Endodermal cell (in vitro differentiated cells): ENCODE measurements at regions not wholly inside any gene's neighbourhood (a gene's known extent, or its start where the extent isn't known, plus 50 kb on each side); places are given as distances from the start of the nearest gene placed in this dataset.

ENCODE experiments used
- DNase-seq: peaks from one replicate; pipeline ENCODE4 v3.0.0-alpha.2; 2017
- H3K27ac ChIP-seq: 2 replicates; pipeline ENCODE4 v1.5.1; 2013; ENCODE audit warnings: mild to moderate bottlenecking, low read depth, low read length, moderate library complexity
- H3K27me3 ChIP-seq: 2 replicates; pipeline ENCODE4 v1.6.1; 2013; ENCODE audit warnings: mild to moderate bottlenecking, low read length, moderate library complexity; ENCODE audit not compliant: insufficient read depth, control insufficient read depth, poor library complexity, severe bottlenecking
- H3K36me3 ChIP-seq: 2 replicates; pipeline ENCODE4 v1.7.0; 2013; ENCODE audit warnings: mild to moderate bottlenecking, low read length, moderate library complexity; ENCODE audit not compliant: control insufficient read depth, insufficient read depth
- H3K4me1 ChIP-seq: one replicate; pipeline ENCODE4 v1.7.0; 2013; ENCODE audit warnings: low read length; ENCODE audit not compliant: control insufficient read depth, insufficient read depth
- H3K4me3 ChIP-seq: 2 replicates; pipeline ENCODE4 v1.5.1; 2013; ENCODE audit warnings: mild to moderate bottlenecking, low read length, moderate library complexity
- H3K9ac ChIP-seq: 2 replicates; pipeline ENCODE4 v1.6.1; 2013; ENCODE audit warnings: mild to moderate bottlenecking, low read length, moderate library complexity; ENCODE audit not compliant: poor library complexity, severe bottlenecking; ENCODE audit errors: extremely low read depth
- H3K9me3 ChIP-seq: 2 replicates; pipeline ENCODE4 v1.6.1; 2013; ENCODE audit warnings: mild to moderate bottlenecking, low read length, moderate library complexity; ENCODE audit not compliant: control insufficient read depth
- H3K27ac Mint-ChIP-seq: 2 replicates; pipeline ENCODE4 v1.8.0; 2020; ENCODE audit warnings: mixed read lengths
- H3K27me3 Mint-ChIP-seq: 2 replicates; pipeline ENCODE4 v1.8.0; 2021; ENCODE audit warnings: mild to moderate bottlenecking, mixed read lengths; ENCODE audit not compliant: insufficient read depth
- H3K36me3 Mint-ChIP-seq: 2 replicates; pipeline ENCODE4 v1.8.0; 2020; ENCODE audit warnings: low read depth, mixed read lengths
- H3K4me1 Mint-ChIP-seq: 2 replicates; pipeline ENCODE4 v1.8.0; 2020; ENCODE audit warnings: mixed read lengths
- H3K4me3 Mint-ChIP-seq: 2 replicates; pipeline ENCODE4 v1.8.0; 2020; ENCODE audit warnings: mild to moderate bottlenecking, moderate library complexity, mixed read lengths
- H3K9me3 Mint-ChIP-seq: 2 replicates; pipeline ENCODE4 v1.8.0; 2020; ENCODE audit warnings: mild to moderate bottlenecking, mixed read lengths
- WGBS, 2 experiments: methylation state at CpG; one replicate each; pipeline versions ENCODE4 v1.1.5 to v1.1.7; 2013; ENCODE audit warnings: missing lambda C conversion rate in 2 of 2, mixed read lengths in 1 of 2; ENCODE audit not compliant: insufficient coverage in 1 of 2, insufficient read length in 1 of 2; 5-methylcytosine and 5-hydroxymethylcytosine counted together
- TF ChIP-seq, protein P1 (sequence below): fragments of 200-600 bp; sonication (generic); conservative IDR thresholded peaks from 2 replicates; pipeline ENCODE4 v1.5.0; 2021; ENCODE audit warnings: antibody characterized with exemption, mild to moderate bottlenecking

DNA sequence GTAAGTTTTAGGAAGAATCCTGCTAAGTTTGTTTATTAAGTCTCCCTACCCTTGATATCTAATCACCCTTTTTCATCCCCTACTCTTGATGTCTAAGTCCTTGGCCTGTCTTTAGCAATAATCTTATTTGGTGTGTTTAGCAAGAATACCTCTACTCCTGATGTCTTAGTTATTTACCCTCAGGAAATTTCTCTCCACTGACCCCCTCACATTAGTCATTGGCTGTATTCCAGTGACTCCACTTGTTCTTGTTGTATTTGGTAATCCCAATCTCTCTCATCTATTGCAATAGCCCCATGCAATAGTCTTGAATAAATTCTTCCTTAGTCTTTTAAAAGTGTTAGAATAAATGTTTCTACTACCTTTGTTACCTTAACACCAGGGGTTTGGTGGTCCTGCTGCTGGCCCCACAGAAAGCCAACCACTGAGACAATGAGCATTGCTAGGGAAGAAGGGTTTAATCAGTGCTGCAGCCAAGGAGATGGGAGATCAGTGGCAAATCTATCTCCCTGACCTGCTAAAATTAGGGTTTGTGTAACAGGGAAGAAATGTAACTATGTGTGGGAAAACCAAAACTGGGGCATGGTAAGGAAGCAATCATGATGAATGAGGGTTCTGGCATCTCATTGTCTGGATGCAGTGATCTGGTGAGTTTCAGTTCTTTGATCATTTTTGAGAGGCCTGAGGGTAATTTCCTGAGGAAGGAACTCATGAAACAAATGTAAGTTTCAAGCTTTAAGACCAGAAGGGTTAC is 236.4 kb upstream of the DAB2 start:
- Mint-ChIP-seq H3K4me3 (no peak overlapping the region), H3K27me3 (peaks cover 2% of the 10 kb centered on the region), H3K27ac (no peak overlapping the region), H3K36me3 (no peaks in the 10 kb centered on the region), H3K4me1 (peaks cover 16% of the 10 kb centered on the region), H3K9me3 (peaks cover 7% of the 10 kb centered on the region)
- H3K9me3 ChIP-seq, result peaks cover 12% of the 10 kb centered on the region
- H3K36me3 ChIP-seq, result no peaks in the 10 kb centered on the region
- H3K27me3 ChIP-seq, result no peaks in the 10 kb centered on the region
- TF ChIP-seq, protein P1, sequence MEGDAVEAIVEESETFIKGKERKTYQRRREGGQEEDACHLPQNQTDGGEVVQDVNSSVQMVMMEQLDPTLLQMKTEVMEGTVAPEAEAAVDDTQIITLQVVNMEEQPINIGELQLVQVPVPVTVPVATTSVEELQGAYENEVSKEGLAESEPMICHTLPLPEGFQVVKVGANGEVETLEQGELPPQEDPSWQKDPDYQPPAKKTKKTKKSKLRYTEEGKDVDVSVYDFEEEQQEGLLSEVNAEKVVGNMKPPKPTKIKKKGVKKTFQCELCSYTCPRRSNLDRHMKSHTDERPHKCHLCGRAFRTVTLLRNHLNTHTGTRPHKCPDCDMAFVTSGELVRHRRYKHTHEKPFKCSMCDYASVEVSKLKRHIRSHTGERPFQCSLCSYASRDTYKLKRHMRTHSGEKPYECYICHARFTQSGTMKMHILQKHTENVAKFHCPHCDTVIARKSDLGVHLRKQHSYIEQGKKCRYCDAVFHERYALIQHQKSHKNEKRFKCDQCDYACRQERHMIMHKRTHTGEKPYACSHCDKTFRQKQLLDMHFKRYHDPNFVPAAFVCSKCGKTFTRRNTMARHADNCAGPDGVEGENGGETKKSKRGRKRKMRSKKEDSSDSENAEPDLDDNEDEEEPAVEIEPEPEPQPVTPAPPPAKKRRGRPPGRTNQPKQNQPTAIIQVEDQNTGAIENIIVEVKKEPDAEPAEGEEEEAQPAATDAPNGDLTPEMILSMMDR, result no peak
- DNase-seq, result no peak
- no peak overlapping the region for H3K9ac ChIP-seq
- no peak overlapping the region for H3K27ac ChIP-seq
- peaks cover 4% of the 10 kb centered on the region for H3K4me1 ChIP-seq
- no peak overlapping the region for H3K4me3 ChIP-seq

DNA sequence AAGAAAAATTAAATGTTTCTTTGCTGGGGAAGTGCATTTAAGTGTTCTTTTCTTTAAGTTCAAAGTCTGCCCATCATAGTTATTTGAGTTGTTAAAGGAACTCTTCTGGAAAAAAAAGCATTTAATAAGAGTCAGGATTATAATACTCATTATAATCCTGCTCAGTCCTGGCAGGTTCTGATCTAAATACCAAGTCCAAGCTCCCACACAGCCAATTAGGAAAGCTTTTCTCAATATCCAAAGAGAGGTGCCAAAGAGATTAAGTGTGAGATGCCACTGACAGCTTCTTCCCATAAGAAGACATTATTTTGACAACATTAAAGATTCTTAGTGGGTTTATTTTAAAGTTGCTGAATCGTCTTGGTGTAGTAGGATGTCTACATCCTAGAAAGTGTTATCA is 235.2 kb upstream of the DAB2 start:
- WGBS, 2 experiments, result no CpG with 5 or more reads among the region's 1 CpG
- no peaks in the 10 kb centered on the region for H3K36me3 Mint-ChIP-seq
- Histone ChIP-seq H3K27me3 (no peaks in the 10 kb centered on the region), H3K27ac (no peak overlapping the region), H3K4me3 (no peak overlapping the region), H3K9me3 (peaks cover 11% of the 10 kb centered on the region), H3K4me1 (peaks cover 4% of the 10 kb centered on the region), H3K36me3 (no peaks in the 10 kb centered on the region), H3K9ac (no peak overlapping the region)
- H3K4me1 Mint-ChIP-seq, result peaks cover 16% of the 10 kb centered on the region
- no peak for DNase-seq
- H3K27ac Mint-ChIP-seq, result no peak overlapping the region
- TF ChIP-seq, protein P1, result no peak
- H3K9me3 Mint-ChIP-seq, result peaks cover 6% of the 10 kb centered on the region
- peaks cover 2% of the 10 kb centered on the region for H3K27me3 Mint-ChIP-seq
- no peak overlapping the region for H3K4me3 Mint-ChIP-seq

DNA sequence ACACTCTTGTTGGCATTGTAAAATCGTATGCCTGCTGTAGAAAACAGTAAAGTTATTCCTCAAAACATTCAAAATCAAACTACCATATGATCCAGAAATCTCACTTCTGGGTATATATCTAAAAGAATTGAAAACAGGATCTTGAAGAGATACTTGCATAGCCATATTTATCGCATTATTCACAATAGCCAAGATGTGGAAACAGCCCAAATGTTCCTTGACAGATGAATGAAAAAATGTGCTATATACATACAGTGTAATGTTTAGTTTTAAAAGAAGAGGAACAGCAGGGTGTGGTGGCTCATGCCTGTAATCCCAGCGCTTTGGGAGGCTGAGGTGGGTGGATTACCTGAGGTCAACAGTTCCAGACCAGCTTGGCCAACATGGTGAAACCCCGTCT is 234.1 kb upstream of the DAB2 start:
- TF ChIP-seq, protein P1, result no peak
- Mint-ChIP-seq H3K4me3 (no peak overlapping the region), H3K4me1 (peaks cover 16% of the 10 kb centered on the region), H3K27me3 (peaks cover 2% of the 10 kb centered on the region), H3K9me3 (no peaks in the 10 kb centered on the region), H3K27ac (no peak overlapping the region), H3K36me3 (no peaks in the 10 kb centered on the region)
- Histone ChIP-seq H3K27me3 (no peaks in the 10 kb centered on the region), H3K36me3 (no peaks in the 10 kb centered on the region), H3K9ac (no peak overlapping the region), H3K4me3 (no peak overlapping the region), H3K9me3 (no peaks in the 10 kb centered on the region), H3K4me1 (peaks cover 4% of the 10 kb centered on the region), H3K27ac (no peak overlapping the region)
- no peak for DNase-seq
- 88 to 91% methylated on average over 1 to 4 of the region's 4 CpGs for WGBS, 2 experiments
